ENCODE measurements at regions not wholly inside any gene's neighbourhood (a gene's known extent, or its start where the extent isn't known, plus 50 kb on each side); places are given as distances from the start of the nearest gene placed in this dataset.

DNA sequence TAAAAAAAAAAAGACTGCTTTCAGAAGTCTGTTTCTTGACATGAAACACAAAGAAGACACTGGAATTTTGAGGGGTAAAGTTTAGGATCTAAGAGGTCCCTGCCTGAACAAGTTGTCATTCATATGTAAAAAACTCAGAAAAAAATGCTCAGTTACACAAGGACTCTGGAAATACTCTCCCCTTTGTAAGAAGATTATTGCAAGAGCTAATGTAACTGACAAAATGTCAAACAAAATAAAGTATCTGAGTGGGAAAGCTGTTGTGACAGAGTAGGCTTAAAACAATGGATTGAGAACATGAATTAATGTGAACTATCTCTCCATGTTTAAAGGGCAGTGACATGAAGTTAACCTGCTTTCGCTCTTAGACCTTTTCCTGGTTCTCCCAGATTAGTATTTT, 416.7 kb upstream of the TYRP1 start:
- in situ Hi-C loops (cut with HindIII; ENCODE audit: low sequenced_read_pairs) = no loop called here

DNA sequence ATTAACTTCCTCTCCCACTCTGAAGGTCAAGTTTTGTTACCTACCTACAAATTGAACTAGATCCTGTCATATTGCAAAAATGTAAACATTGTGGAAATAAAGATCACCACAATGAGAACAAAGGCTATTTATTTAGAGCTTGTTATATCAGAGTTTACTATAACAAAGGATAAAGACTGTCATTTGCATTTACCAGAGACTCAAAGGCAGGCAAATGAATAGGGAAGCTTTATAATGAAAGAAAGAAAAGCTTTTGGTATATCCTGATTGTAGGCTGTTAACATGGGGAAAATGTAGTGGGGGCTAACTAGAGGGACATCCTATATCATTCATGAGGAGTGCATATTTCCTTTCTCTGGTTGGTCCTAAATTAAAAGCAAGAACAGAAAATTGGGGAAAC, 403.5 kb upstream of the TYRP1 start:
- in situ Hi-C loops (cut with HindIII; ENCODE audit: low sequenced_read_pairs) = no loop called here
- DNase-seq (ENCODE audit: low read depth) = no peak
- TF ChIP-seq, protein P1, sequence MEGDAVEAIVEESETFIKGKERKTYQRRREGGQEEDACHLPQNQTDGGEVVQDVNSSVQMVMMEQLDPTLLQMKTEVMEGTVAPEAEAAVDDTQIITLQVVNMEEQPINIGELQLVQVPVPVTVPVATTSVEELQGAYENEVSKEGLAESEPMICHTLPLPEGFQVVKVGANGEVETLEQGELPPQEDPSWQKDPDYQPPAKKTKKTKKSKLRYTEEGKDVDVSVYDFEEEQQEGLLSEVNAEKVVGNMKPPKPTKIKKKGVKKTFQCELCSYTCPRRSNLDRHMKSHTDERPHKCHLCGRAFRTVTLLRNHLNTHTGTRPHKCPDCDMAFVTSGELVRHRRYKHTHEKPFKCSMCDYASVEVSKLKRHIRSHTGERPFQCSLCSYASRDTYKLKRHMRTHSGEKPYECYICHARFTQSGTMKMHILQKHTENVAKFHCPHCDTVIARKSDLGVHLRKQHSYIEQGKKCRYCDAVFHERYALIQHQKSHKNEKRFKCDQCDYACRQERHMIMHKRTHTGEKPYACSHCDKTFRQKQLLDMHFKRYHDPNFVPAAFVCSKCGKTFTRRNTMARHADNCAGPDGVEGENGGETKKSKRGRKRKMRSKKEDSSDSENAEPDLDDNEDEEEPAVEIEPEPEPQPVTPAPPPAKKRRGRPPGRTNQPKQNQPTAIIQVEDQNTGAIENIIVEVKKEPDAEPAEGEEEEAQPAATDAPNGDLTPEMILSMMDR (IDR thresholded peaks at IDR 0.05; ENCODE audit: low read depth, low read length, missing control alignments) = no peak
- H3K4me3 ChIP-seq (ENCODE audit: low read depth, low read length) = no peak overlapping the region

More for the DNA sequence above, 416.7 kb upstream of the TYRP1 start:
- DNase-seq (ENCODE audit: low read depth) = no peak
- no peak overlapping the region for H3K4me3 ChIP-seq (ENCODE audit: low read depth, low read length)
- TF ChIP-seq, protein P1 (IDR thresholded peaks at IDR 0.05; ENCODE audit: low read depth, low read length, missing control alignments) = no peak

DNA sequence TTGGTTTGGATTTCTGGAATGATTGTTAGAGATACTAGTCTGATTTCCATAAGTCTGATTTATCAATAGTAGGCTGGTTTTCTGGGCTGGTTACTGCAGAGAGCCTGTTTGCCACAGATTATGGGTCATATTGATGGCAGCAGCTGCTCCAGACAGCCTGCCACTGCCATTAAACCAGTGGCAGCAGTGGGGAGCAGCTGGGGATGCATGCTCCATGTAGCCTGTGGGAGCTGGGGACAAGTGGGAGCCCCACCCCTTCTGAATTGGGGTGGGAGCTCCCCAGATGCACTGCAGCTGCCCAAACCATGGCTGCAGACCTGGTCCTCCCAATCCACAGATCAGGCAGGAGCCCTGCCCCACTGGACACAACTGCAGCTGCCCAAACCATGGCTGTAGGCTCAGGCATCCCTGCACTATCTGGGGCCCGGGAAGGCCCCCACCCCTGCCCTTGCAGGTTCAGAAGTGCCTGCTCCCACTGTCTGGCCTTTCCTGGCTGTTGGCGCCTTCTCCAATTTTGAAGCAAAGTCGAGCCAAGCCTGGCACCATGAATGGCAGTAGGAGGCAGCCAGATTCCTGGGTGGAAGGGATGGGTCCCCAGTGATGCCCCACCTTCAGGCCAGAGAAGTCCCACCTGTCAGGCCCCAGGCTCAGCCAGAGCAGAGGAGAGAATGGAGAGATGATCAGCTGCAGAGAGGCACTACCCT, 402.9 kb upstream of the TYRP1 start:
- in situ Hi-C loops (cut with HindIII; ENCODE audit: low sequenced_read_pairs) = no loop called here
- TF ChIP-seq, protein P1 (IDR thresholded peaks at IDR 0.05; ENCODE audit: low read depth, low read length, missing control alignments) = no peak
- no peak overlapping the region for H3K4me3 ChIP-seq (ENCODE audit: low read depth, low read length)
- DNase-seq (ENCODE audit: low read depth) = no peak

DNA sequence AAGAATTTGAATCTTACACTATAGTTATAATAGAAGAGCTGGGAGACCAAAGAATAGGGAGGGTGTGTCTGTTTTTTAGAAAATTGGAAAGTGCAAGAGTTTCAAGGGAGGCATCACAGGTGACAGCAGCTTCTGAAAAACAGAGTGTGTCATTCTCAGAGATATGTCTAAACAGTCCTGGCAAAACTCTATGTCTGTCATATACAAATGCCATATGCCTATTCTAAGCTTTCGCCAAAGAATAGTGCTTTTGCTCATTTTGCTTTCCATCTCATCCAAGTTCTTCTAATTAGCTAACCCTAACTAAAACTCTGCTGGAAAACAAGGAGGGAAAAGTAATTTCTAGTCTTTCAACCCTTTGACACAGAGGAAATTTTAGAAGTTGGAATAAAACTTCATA, 388.0 kb upstream of the TYRP1 start:
- no peak overlapping the region for H3K4me3 ChIP-seq (ENCODE audit: low read depth, low read length)
- DNase-seq (ENCODE audit: low read depth) = no peak
- TF ChIP-seq, protein P1 (IDR thresholded peaks at IDR 0.05; ENCODE audit: low read depth, low read length, missing control alignments) = no peak
- in situ Hi-C loops (cut with HindIII; ENCODE audit: low sequenced_read_pairs) = no loop called here

DNA sequence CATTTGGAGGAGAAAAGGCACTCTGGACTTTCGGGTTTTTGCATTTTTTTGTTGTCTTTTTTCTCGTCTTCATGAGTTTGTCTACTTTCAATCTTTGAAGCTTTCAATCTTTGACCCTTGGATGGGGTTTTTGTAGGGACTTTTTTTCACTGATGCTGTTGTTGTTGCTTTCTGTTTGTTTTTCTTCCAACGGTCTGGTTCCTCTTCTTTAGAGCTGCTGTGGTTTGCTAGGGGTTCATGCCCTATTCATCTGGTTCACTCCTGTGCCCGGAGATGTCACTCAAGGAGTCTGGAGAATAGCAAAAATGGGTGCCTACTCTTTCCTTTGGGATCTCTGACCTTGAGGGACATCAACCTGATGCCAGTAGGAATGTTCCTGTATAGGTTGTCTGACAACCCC, 378.6 kb upstream of the TYRP1 start:
- DNase-seq (ENCODE audit: low read depth) = no peak
- in situ Hi-C loops (cut with HindIII; ENCODE audit: low sequenced_read_pairs) = no loop called here
- TF ChIP-seq, protein P1 (IDR thresholded peaks at IDR 0.05; ENCODE audit: low read depth, low read length, missing control alignments) = no peak
- no peak overlapping the region for H3K4me3 ChIP-seq (ENCODE audit: low read depth, low read length)

DNA sequence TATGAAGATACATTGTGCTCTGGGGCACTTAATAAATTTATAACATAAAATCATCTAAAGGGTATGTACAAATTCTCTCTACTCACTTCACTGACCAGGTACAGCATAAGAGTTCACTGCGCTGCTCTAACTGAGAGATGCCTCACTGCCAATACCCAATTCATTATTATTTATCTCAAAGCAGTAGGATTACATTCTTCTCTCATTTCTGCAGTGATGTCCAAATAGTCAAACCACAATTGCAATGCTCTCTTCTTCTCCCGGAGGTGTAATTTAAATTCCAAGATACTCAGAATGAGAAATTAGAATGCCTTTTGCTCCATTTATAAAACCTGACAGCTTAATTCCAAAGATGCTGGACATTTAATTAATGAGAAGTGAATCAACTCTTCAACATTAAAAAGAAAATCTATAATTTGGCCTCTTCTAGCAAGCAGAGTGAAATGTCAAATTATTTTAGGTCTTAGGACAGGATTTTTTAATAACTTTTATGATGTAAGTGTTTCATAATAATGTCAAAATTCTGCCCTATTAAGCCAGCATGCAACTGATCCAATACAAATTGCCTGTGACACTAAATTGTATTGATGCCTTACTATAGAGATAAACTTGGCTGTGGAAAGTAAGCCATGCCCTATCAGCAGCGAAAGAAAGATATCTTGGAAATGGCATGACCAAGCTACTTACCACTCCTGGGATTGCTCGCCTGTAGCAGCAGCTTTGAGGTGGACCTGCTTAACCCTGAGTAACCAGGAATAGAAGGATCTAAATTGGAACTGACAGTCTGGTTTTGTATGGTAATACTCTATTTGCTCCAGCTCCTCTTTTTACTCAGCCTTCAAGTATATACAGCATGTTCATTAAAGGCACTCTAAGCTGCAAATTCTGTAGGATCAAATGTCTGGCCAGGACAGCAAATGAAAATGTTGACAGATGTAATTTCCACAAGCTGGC, 374.2 kb upstream of the TYRP1 start:
- H3K4me3 ChIP-seq (ENCODE audit: low read depth, low read length) = no peak overlapping the region
- in situ Hi-C loops (cut with HindIII; ENCODE audit: low sequenced_read_pairs) = no loop called here
- DNase-seq (ENCODE audit: low read depth) = no peak
- TF ChIP-seq, protein P1 (IDR thresholded peaks at IDR 0.05; ENCODE audit: low read depth, low read length, missing control alignments) = no peak

Measured in astrocyte of the cerebellum (primary cell).